Cardiac fibroblast (primary cell): ENCODE measurements at regions not wholly inside any gene's neighbourhood (a gene's known extent, or its start where the extent isn't known, plus 50 kb on each side); places are given as distances from the start of the nearest gene placed in this dataset.

Source experiments
- DNase-seq, 2 donors: peaks; one replicate each; pipeline versions ENCODE4 v3.0.0 to v3.0.0-alpha.2; 2010; ENCODE audit warnings: low read depth in 2 of 2
- H3K4me3 ChIP-seq, 2 donors: replicated peaks in 1 of 2; 1 replicate in 1 of 2; 2 replicates in 1 of 2; pipeline ENCODE4 v1.5.1; 2011; ENCODE audit warnings: low read depth in 2 of 2, low read length in 2 of 2, mild to moderate bottlenecking in 2 of 2, moderate library complexity in 1 of 2
- CTCF ChIP-seq: IDR thresholded peaks from one replicate; pipeline ENCODE4 v1.5.1; 2011; ENCODE audit warnings: low read depth, mild to moderate bottlenecking, low read length, inconsistent platforms

GRCh38 chr13:44703371-44703770 is 127.2 kb upstream of the TSC22D1 start:
- TF ChIP-seq CTCF: no peak
- peak in 1 of 2 donors; percentile 53 for DNase-seq
- H3K4me3 ChIP-seq: no peak overlapping the region

GRCh38 chr13:44698066-44698465 is 121.9 kb upstream of the TSC22D1 start:
- TF ChIP-seq CTCF: no peak
- H3K4me3 ChIP-seq: no peak overlapping the region
- DNase-seq: no peak

GRCh38 chr13:44697058-44697457 is 120.9 kb upstream of the TSC22D1 start:
- DNase-seq: no peak
- H3K4me3 ChIP-seq: no peak overlapping the region
- TF ChIP-seq CTCF: no peak

GRCh38 chr13:44695520-44695919 is 119.4 kb upstream of the TSC22D1 start:
- H3K4me3 ChIP-seq: no peak overlapping the region
- no peak for DNase-seq
- TF ChIP-seq CTCF: no peak

- DNase-seq: no peak
- TF ChIP-seq CTCF: no peak
- H3K4me3 ChIP-seq: no peak overlapping the region
These were observed 118.7 kb upstream of the TSC22D1 start for GRCh38 chr13:44694842-44695241.

GRCh38 chr13:44694291-44694690 is 118.2 kb upstream of the TSC22D1 start:
- DNase-seq: no peak
- no peak overlapping the region for H3K4me3 ChIP-seq
- no peak for TF ChIP-seq CTCF

- H3K4me3 ChIP-seq: no peak overlapping the region
- no peak for TF ChIP-seq CTCF
- no peak for DNase-seq
These were observed 117.1 kb upstream of the TSC22D1 start for GRCh38 chr13:44693156-44693764.
